A673 (cell line): ENCODE measurements at regions not wholly inside any gene's neighbourhood (a gene's known extent, or its start where the extent isn't known, plus 50 kb on each side); places are given as distances from the start of the nearest gene placed in this dataset.

ENCODE experiments used
- BruUV-seq: library from RNA; stranded (reverse); fragments of 400-500 nt; replicated peaks from 2 replicates; lab custom pipeline; 2021; lab: Mats Ljungman, UMichigan
- CTCF ChIA-PET: fragments of 300-600 bp; sonication (Branson Sonifier 250); formaldehyde crosslinking; loops from one replicate; lab custom pipeline; 2022; ENCODE audit warnings: antibody characterized with exemption; lab: Charles Lee
- POLR2A ChIA-PET: fragments of 300-600 bp; sonication (Branson Sonifier 250); formaldehyde crosslinking; loops from one replicate; lab custom pipeline; 2022; ENCODE audit warnings: antibody characterized with exemption; ENCODE audit not compliant: low non-redundant PET; lab: Charles Lee
- DNase-seq: peaks from one replicate; pipeline ENCODE4 v3.0.0-alpha.2; 2015; ENCODE audit warnings: low spot score
- H3K27ac ChIP-seq: fragments of 200-600 bp; sonication (generic); 2 replicates; pipeline ENCODE4 v1.5.1; 2016; ENCODE audit warnings: mixed run types, low read depth, mild to moderate bottlenecking, mixed read lengths, antibody characterized with exemption, low read length; ENCODE audit not compliant: poor library complexity, severe bottlenecking
- H3K27me3 ChIP-seq: fragments of 200-600 bp; sonication (generic); replicated peaks from 2 replicates; pipeline ENCODE4 v1.6.1; 2017; ENCODE audit warnings: mixed run types, low read depth, mild to moderate bottlenecking, mixed read lengths, antibody characterized with exemption, low read length; ENCODE audit not compliant: insufficient read depth, poor library complexity
- H3K36me3 ChIP-seq: fragments of 200-600 bp; sonication (generic); 2 replicates; pipeline ENCODE4 v1.6.1; 2016; ENCODE audit warnings: mixed run types, mild to moderate bottlenecking, mixed read lengths, antibody characterized with exemption, low read length; ENCODE audit not compliant: insufficient read depth, poor library complexity, severe bottlenecking
- H3K4me1 ChIP-seq: fragments of 200-600 bp; sonication (generic); 2 replicates; pipeline ENCODE4 v1.6.1; 2017; ENCODE audit warnings: mixed run types, mild to moderate bottlenecking, mixed read lengths, antibody characterized with exemption, low read length; ENCODE audit not compliant: insufficient read depth, poor library complexity, severe bottlenecking
- H3K4me3 ChIP-seq: fragments of 200-600 bp; sonication (generic); 2 replicates; pipeline ENCODE4 v1.5.1; 2016; ENCODE audit warnings: low read depth, mixed run types, mild to moderate bottlenecking, mixed read lengths, low read length; ENCODE audit not compliant: poor library complexity, severe bottlenecking
- H3K9me3 ChIP-seq: fragments of 200-600 bp; sonication (generic); 2 replicates; pipeline ENCODE4 v1.6.1; 2016; ENCODE audit warnings: mixed run types, low read depth, mild to moderate bottlenecking, mixed read lengths, antibody characterized with exemption, low read length; ENCODE audit not compliant: poor library complexity, severe bottlenecking
- CTCF ChIP-seq: fragments of 300-800, 200-600 bp; sonication (generic); conservative IDR thresholded peaks from 2 replicates; pipeline ENCODE4 v1.5.1; 2017; ENCODE audit warnings: low read depth, mild to moderate bottlenecking, antibody characterized with exemption, low read length, moderate library complexity, mixed read lengths
- EZH2 ChIP-seq: fragments of 200-600 bp; sonication (generic); IDR thresholded peaks from 2 replicates; pipeline ENCODE4 v1.6.1; 2017; ENCODE audit warnings: borderline replicate concordance, low read depth, mild to moderate bottlenecking, mixed read lengths, antibody characterized with exemption, low read length; ENCODE audit not compliant: poor library complexity, severe bottlenecking
- intact Hi-C: fragments of 100-400 bp; cut with micrococcal nuclease; formaldehyde crosslinking; loops from one replicate; pipeline ENCODE4 v1.10.0; 2022; ENCODE audit not compliant: unreplicated experiment

- no TSS peak for BruUV-seq
- CTCF ChIA-PET, result no interaction called here
- POLR2A ChIA-PET, result no interaction called here
- TF ChIP-seq CTCF (no peak), EZH2 (no peak)
- intact Hi-C loops, result no loop called here
- peaks cover 13% of the 10 kb centered on the region for H3K9me3 ChIP-seq
- H3K36me3 ChIP-seq, result no peaks in the 10 kb centered on the region
- no peaks in the 10 kb centered on the region for H3K4me1 ChIP-seq
- no peak overlapping the region for H3K27ac ChIP-seq
- H3K4me3 ChIP-seq, result no peak overlapping the region
- DNase-seq, result no peak
- no peaks in the 10 kb centered on the region for H3K27me3 ChIP-seq
Measured at GRCh38 chr7:84629640-84630318, 435.2 kb upstream of the SEMA3A start.

DNA sequence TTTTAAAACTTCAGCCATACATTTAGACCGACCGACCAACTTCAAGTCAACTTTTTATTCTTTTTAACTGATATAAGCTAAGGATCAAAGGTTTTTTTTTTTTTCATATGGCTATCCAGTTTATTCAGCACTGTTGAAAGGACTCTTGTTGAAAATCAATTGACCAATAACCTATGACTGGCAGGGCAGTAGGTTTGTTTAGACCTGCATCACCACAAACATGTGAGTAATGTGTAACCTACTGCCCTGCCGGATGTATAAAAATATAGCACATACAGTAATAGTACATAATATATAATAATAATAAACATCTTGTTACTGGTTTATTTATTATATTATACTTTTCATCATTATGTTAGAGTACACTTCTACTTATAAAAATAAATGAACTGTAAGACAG is 434.6 kb upstream of the SEMA3A start:
- TF ChIP-seq EZH2, result no peak
- TF ChIP-seq CTCF, result no peak
- Histone ChIP-seq H3K27me3 (no peaks in the 10 kb centered on the region), H3K4me3 (no peak overlapping the region), H3K36me3 (no peaks in the 10 kb centered on the region), H3K9me3 (peaks cover 8% of the 10 kb centered on the region), H3K27ac (no peak overlapping the region), H3K4me1 (no peaks in the 10 kb centered on the region)
- no TSS peak for BruUV-seq
- ChIA-PET CTCF (no interaction called here), POLR2A (no interaction called here)
- no peak for DNase-seq
- intact Hi-C loops, result no loop called here

- no peak for TF ChIP-seq CTCF
- no peak for TF ChIP-seq EZH2
- H3K27me3 ChIP-seq, result no peaks in the 10 kb centered on the region
- BruUV-seq, result no TSS peak
- no peak overlapping the region for H3K27ac ChIP-seq
- POLR2A ChIA-PET, result no interaction called here
- no peak overlapping the region for H3K4me3 ChIP-seq
- no peak for DNase-seq
- H3K9me3 ChIP-seq, result no peaks in the 10 kb centered on the region
- H3K36me3 ChIP-seq, result no peaks in the 10 kb centered on the region
- CTCF ChIA-PET, result no interaction called here
- H3K4me1 ChIP-seq, result no peaks in the 10 kb centered on the region
- intact Hi-C loops, result no loop called here
Measured at GRCh38 chr7:84627250-84627649, 432.7 kb upstream of the SEMA3A start.
